ENCODE measurements at regions not wholly inside any gene's neighbourhood (a gene's known extent, or its start where the extent isn't known, plus 50 kb on each side); places are given as distances from the start of the nearest gene placed in this dataset.

- TF ChIP-seq ZNF331 (CRISPR knock-in tag; IDR thresholded peaks at IDR 0.05; ENCODE audit: low read depth): no peak
- no peak for TF ChIP-seq EZH2phosphoT487 (IDR thresholded peaks at IDR 0.05; ENCODE audit: unreplicated experiment)
- TF ChIP-seq STAT1 (IDR thresholded peaks at IDR 0.05; ENCODE audit: unreplicated experiment): no peak
- no peak for TF ChIP-seq JUNB (IDR thresholded peaks at IDR 0.05; ENCODE audit: unreplicated experiment)
- no peak for TF ChIP-seq ZNF114 (CRISPR knock-in tag; IDR thresholded peaks at IDR 0.05)
- TF ChIP-seq EZH2 (IDR thresholded peaks at IDR 0.05; ENCODE audit: low read depth, unreplicated experiment): no peak
- no peak for TF ChIP-seq POLR2AphosphoS5 (IDR thresholded peaks at IDR 0.05; ENCODE audit: low read depth)
- TF ChIP-seq NANOG (IDR thresholded peaks at IDR 0.05; ENCODE audit: borderline replicate concordance): no peak
- no peak for TF ChIP-seq CREB1 (CRISPR knock-in tag; IDR thresholded peaks at IDR 0.05; ENCODE audit: low read depth)
- no peak for TF ChIP-seq CTCF (conservative IDR thresholded peaks at IDR 0.05; ENCODE audit: low read depth in 2 of 2)
- TF ChIP-seq ZNF462 (CRISPR knock-in tag; IDR thresholded peaks at IDR 0.05): no peak
- no peak for TF ChIP-seq REST (IDR thresholded peaks at IDR 0.05; ENCODE audit: unreplicated experiment)
- no peak for TF ChIP-seq ETS1 (IDR thresholded peaks at IDR 0.05)
- no peaks in the 10 kb centered on the region for H3K9me2 ChIP-seq (ENCODE audit: insufficient read depth)
- H3K79me2 ChIP-seq (replicated peaks; ENCODE audit: insufficient read depth): no peaks in the 10 kb centered on the region
- no peak overlapping the region for H3K4me2 ChIP-seq
- Mint-ChIP-seq H3K27ac (no peak overlapping the region), H3K9me3 (peaks cover 20% of the 10 kb centered on the region), H3K4me3 (no peak overlapping the region), H3K27me3 (ENCODE audit: insufficient read depth, low read depth, poor library complexity) (peaks cover 1% of the 10 kb centered on the region), H3K4me1 (no peaks in the 10 kb centered on the region), H3K36me3 (ENCODE audit: low read depth) (peaks cover 15% of the 10 kb centered on the region)
- ATAC-seq (no peak), DNase-seq (ENCODE audit: low spot score) (no peak)
- no peaks in the 10 kb centered on the region for H3K27me3 ChIP-seq (ENCODE audit: insufficient read depth)
- H3K4me3 ChIP-seq: no peak overlapping the region
- no peaks in the 10 kb centered on the region for H3K4me1 ChIP-seq (ENCODE audit: insufficient read depth)
- H3F3A ChIP-seq (replicated peaks; ENCODE audit: low read depth): no peaks in the 10 kb centered on the region
- H2AFZ ChIP-seq: no peak overlapping the region
- no peak overlapping the region for H3K27ac ChIP-seq (ENCODE audit: low read depth)
- H4K20me1 ChIP-seq (replicated peaks; ENCODE audit: insufficient read depth): no peaks in the 10 kb centered on the region
- no peaks in the 10 kb centered on the region for H3K36me3 ChIP-seq (ENCODE audit: insufficient read depth)
Measured at GRCh38 chr7:13603661-13604060, 385.8 kb downstream of the ETV1 start.

All from GM23338 (cell line).